ENCODE measurements at regions not wholly inside any gene's neighbourhood (a gene's known extent, or its start where the extent isn't known, plus 50 kb on each side); places are given as distances from the start of the nearest gene placed in this dataset.

GRCh38 chr3:193861012-193861411 lies 268.0 kb downstream of the OPA1 start:
- no peak overlapping the region for H2BK15ac ChIP-seq (ENCODE audit: low read length)
- no peaks in the 10 kb centered on the region for H3K36me3 ChIP-seq (ENCODE audit: control insufficient read depth in 2 of 4, insufficient read depth in 4 of 4, low read length in 3 of 4)
- no peak overlapping the region for H2AK5ac ChIP-seq (ENCODE audit: low read depth, low read length)
- H2BK12ac ChIP-seq (ENCODE audit: low read depth, low read length), result no peak overlapping the region
- H4K20me1 ChIP-seq (replicated peaks in 1 of 2; ENCODE audit: control insufficient read depth in 1 of 2, insufficient read depth in 2 of 2, low read length in 2 of 2), result no peaks in the 10 kb centered on the region
- H2AFZ ChIP-seq (ENCODE audit: low read length), result no peak overlapping the region
- ChIA-PET CTCF (ENCODE audit: partially characterized antibody) (no interaction called here), POLR2A (ENCODE audit: partially characterized antibody) (no interaction called here)
- H3K4me3 ChIP-seq (ENCODE audit: extremely low read depth in 1 of 4, insufficient read depth in 2 of 4, low read depth in 3 of 4, low read length in 4 of 4), result no peak overlapping the region
- no peak overlapping the region for H3K23ac ChIP-seq (ENCODE audit: insufficient read length)
- H3K9ac ChIP-seq (replicated peaks in 1 of 4; ENCODE audit: extremely low read depth in 1 of 4, low read depth in 3 of 4, low read length in 3 of 4), result no peak overlapping the region
- H3K4me2 ChIP-seq (ENCODE audit: insufficient read depth in 1 of 2, low read depth in 2 of 2, low read length in 2 of 2), result no peak overlapping the region
- H3K9me3 ChIP-seq (ENCODE audit: insufficient read depth in 2 of 2, low read depth in 1 of 2, low read length in 1 of 2), result no peaks in the 10 kb centered on the region
- no peak for TF ChIP-seq ZNF274 (IDR thresholded peaks at IDR 0.05; ENCODE audit: borderline replicate concordance, extremely low read depth, low read length)
- TF ChIP-seq EP300 (IDR thresholded peaks at IDR 0.05; ENCODE audit: borderline replicate concordance in 1 of 2, low read depth in 2 of 2, low read length in 2 of 2), result no peak
- H3K56ac ChIP-seq (replicated peaks; ENCODE audit: insufficient read length, low read depth, low read length), result no peak overlapping the region
- H4K8ac ChIP-seq (ENCODE audit: extremely low read depth, insufficient read depth, low read length), result no peak overlapping the region
- H2BK120ac ChIP-seq (replicated peaks; ENCODE audit: low read depth, low read length), result no peak overlapping the region
- H3K79me1 ChIP-seq (ENCODE audit: low read depth, low read length), result no peaks in the 10 kb centered on the region
- H2BK5ac ChIP-seq (ENCODE audit: low read depth, low read length), result no peak overlapping the region
- no peak for DNase-seq (ENCODE audit: low read depth in 1 of 2, low spot score in 2 of 2)
- FAIRE-seq, result no peak
- no peaks in the 10 kb centered on the region for H3K27me3 ChIP-seq (replicated peaks in 1 of 4; ENCODE audit: control insufficient read depth in 3 of 4, extremely low read depth in 1 of 4, insufficient read depth in 3 of 4, low read length in 3 of 4)
- H3K27ac ChIP-seq (ENCODE audit: low read depth, low read length), result no peak overlapping the region
- no peaks in the 10 kb centered on the region; a peak in 1 of 7 replicates for H3K4me1 ChIP-seq (replicated peaks in 1 of 4; ENCODE audit: control insufficient read depth in 3 of 4, insufficient read depth in 4 of 4, low read length in 3 of 4)
- WGBS, 2 experiments (ENCODE audit: extremely low coverage in 1 of 2, insufficient coverage in 1 of 2, insufficient read length in 1 of 2, insufficient replicate concordance in 2 of 2, low coverage in 1 of 2, low lambda C conversion rate in 2 of 2, missing lambda C conversion rate in 1 of 2), result 88% methylated on average over 2 of the region's 2 CpGs; no CpG with 5 or more reads in 1 of the 2 experiments
- no peak overlapping the region for H3K4ac ChIP-seq (replicated peaks; ENCODE audit: insufficient read length, low read depth, low read length)
- no peak overlapping the region for H2BK20ac ChIP-seq (ENCODE audit: low read length)
- no peaks in the 10 kb centered on the region for H3K79me2 ChIP-seq (ENCODE audit: control insufficient read depth in 1 of 2, insufficient read depth in 2 of 2, low read length in 2 of 2)
- H3K14ac ChIP-seq (ENCODE audit: insufficient read length), result no peak overlapping the region
- 0 out of 2 replicates have a peak, but pooled peaks cover 2% of the 10 kb centered on the region for H3K23me2 ChIP-seq (ENCODE audit: low read depth, low read length)
- H4K91ac ChIP-seq (replicated peaks; ENCODE audit: insufficient read length, low read length), result no peak overlapping the region
- no peak overlapping the region for H4K5ac ChIP-seq (ENCODE audit: insufficient read length, low read depth, low read length)
- no peak overlapping the region for H3K18ac ChIP-seq (ENCODE audit: extremely low read depth, low read length)

All from H1 (cell line).